ENCODE measurements at regions not wholly inside any gene's neighbourhood (a gene's known extent, or its start where the extent isn't known, plus 50 kb on each side); places are given as distances from the start of the nearest gene placed in this dataset.

DNA sequence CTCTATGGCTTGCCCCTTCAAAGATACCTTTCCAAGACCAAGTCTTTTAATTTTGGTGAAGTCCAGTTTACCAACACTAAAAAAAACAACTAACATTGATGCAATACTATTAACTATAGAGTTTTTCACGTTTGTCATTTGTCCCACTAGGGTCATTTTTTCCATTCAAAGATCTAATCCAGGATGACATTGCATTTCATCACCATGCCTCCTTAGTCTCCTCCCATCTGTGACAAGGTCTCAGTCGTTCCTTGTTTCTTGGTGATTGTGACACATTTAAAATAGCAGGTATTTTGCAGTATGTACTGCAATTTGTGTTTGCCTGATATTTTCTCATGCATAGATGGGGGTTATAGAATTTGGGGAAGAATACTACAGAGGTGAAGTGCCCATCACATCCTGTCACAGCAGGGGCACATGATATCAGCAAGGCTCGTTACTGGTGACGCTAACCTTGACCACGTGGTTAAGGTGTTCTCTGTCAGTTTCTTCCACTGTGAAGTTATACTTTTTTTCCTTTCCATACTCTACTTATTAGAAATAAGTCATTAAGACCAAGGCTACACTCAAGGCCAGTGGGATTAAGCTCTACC lies 799.2 kb upstream of the RAB6C start (continued):
- TF ChIP-seq YY1 (IDR thresholded peaks at IDR 0.05; ENCODE audit: borderline replicate concordance in 1 of 3, control insufficient read depth in 1 of 3, extremely low read depth in 1 of 3, insufficient read depth in 3 of 3, insufficient read length in 1 of 3, insufficient replicate concordance in 2 of 3, low read depth in 1 of 3, low read length in 2 of 3) (no peak), ZNF316 (IDR thresholded peaks at IDR 0.05) (peak; percentile 48), ZNF174 (CRISPR knock-in tag; IDR thresholded peaks at IDR 0.05) (no peak), ZNF589 (CRISPR knock-in tag; IDR thresholded peaks at IDR 0.05; ENCODE audit: low read depth) (peak; percentile 72), GTF2F1 (IDR thresholded peaks at IDR 0.05; ENCODE audit: low read depth, low read length) (no peak), EHMT2 (IDR thresholded peaks at IDR 0.05) (no peak), DPF2 (IDR thresholded peaks at IDR 0.05) (peak; percentile 24; the same call in 1 of the 2 replicates)

DNA sequence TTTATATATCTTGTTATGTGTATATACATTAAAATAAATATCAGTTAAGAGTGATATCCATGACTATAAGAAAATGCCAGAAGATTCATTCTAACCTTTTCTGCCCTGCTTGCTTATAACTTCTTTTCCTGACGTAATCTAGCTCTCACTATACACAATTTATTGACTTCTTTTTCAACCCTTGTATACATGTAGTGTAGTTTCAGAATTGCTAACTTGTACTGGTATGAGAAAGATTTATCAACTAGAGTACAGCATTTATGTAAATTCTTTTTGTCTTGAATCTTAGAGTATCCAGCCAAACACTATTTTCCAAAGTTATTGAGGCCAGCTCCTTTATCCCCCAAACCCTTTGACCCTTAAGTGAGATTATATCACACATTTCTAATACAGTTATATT lies 798.0 kb upstream of the RAB6C start:
- in situ Hi-C loops (cut with MboI) (no loop called here), intact Hi-C loops (cut with micrococcal nuclease) (no loop called here)
- Histone ChIP-seq H3K4me1 (replicated peaks in 1 of 2; ENCODE audit: control insufficient read depth in 2 of 2, insufficient read depth in 2 of 2, low read length in 2 of 2) (no peaks in the 10 kb centered on the region), H3K9me3 (replicated peaks; ENCODE audit: control insufficient read depth, insufficient read depth, low read depth, low read length) (no peaks in the 10 kb centered on the region), H3K4me2 (ENCODE audit: insufficient read depth, low read length) (no peak overlapping the region), H3K27ac (ENCODE audit: extremely low read depth, low read depth, low read length) (no peak overlapping the region), H3K9me1 (ENCODE audit: control insufficient read depth, insufficient read depth, low read length) (no peaks in the 10 kb centered on the region), H2AFZ (ENCODE audit: low read depth, low read length) (no peak overlapping the region), H4K20me1 (replicated peaks; ENCODE audit: control insufficient read depth, insufficient read depth, low read length) (no peaks in the 10 kb centered on the region), H3K36me3 (ENCODE audit: control insufficient read depth, insufficient read depth, low read length) (no peaks in the 10 kb centered on the region), H3K79me2 (ENCODE audit: control insufficient read depth, insufficient read depth, low read length) (no peaks in the 10 kb centered on the region), H3K9ac (ENCODE audit: insufficient read depth in 1 of 2, low read depth in 2 of 2, low read length in 2 of 2) (no peak overlapping the region), H3K4me3 (no peak overlapping the region), H3K27me3 (ENCODE audit: control insufficient read depth in 2 of 2, insufficient read depth in 2 of 2, low read length in 2 of 2) (no peaks in the 10 kb centered on the region)
- FAIRE-seq (no peak), ATAC-seq (no peak), DNase-seq (ENCODE audit: extremely low read depth in 1 of 4, low spot score in 3 of 4) (no peak)
- no TSS peak for BruUV-seq (replicated peaks)
- POLR2A ChIA-PET: no interaction called here
- WGBS (ENCODE audit: insufficient coverage, low coverage, missing lambda C conversion rate): 0% methylated on average over 1 of the region's 1 CpG
- TF ChIP-seq NR2C1 (IDR thresholded peaks at IDR 0.05) (no peak), NR2C1 (tag; IDR thresholded peaks at IDR 0.05) (no peak), PCBP1 (IDR thresholded peaks at IDR 0.05; ENCODE audit: low read depth, low read length, poor library complexity, severe bottlenecking) (no peak), ZSCAN29 (IDR thresholded peaks at IDR 0.05) (no peak)
- CTCF ChIA-PET (ENCODE audit: low intra/inter-chr PET ratio): no interaction called here
